ENCODE measurements at regions not wholly inside any gene's neighbourhood (a gene's known extent, or its start where the extent isn't known, plus 50 kb on each side); places are given as distances from the start of the nearest gene placed in this dataset.
"Not testable (repeated sequence)": the region's sequence is repeated elsewhere in the genome, so short reads cannot be mapped to it uniquely, and the experiment has no call there.

GRCh38 chr4:91838181-91838861 lies 465.4 kb upstream of the GRID2 start:
- no peak for TF ChIP-seq CTCF (IDR thresholded peaks at IDR 0.05; ENCODE audit: low read depth, low read length)
- no peak for DNase-seq (ENCODE audit: extremely low read depth, low read depth)

DNA sequence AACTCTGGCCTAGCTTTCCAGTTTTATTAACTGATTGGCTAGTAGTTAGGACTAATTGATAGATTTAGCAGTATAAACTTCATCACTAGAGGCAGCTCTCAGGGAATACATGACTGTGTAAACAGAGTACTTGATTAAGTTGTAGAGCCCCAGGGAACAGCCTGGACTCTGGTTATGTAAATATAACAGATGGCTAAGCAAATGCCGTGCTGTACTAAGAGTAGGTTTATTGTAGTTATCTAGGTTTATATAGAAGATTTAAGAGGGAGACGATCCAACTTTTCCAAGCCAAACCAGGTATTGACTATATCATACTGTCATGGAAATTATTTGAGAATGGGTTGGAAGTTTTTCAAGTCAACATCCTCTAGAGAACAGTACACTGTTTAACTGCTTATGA lies 463.4 kb upstream of the GRID2 start:
- TF ChIP-seq CTCF (IDR thresholded peaks at IDR 0.05; ENCODE audit: low read depth, low read length) = no peak
- DNase-seq (ENCODE audit: extremely low read depth, low read depth) = no peak

DNA sequence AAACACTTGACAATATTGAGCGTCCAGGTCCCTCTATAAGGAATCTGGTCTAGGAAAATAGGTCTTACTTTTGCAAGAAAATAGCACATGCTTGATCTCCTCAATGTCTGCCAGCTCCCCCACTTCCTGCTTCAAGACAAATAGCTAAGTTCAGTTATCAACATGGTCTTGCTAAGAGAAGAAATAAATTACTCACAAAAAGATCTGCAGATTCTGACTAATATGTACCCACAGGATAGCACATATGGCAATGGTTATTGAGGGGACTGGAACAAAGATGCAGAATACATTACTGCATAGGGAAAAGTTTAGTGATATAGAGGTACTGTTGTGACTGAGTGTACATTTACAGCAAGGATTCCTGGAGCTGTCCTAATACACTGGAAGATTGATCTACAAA lies 457.5 kb upstream of the GRID2 start:
- no peak for TF ChIP-seq CTCF (IDR thresholded peaks at IDR 0.05; ENCODE audit: low read depth, low read length)
- DNase-seq (ENCODE audit: extremely low read depth, low read depth) = no peak

- TF ChIP-seq CTCF (IDR thresholded peaks at IDR 0.05; ENCODE audit: low read depth, low read length) = no peak
- DNase-seq (ENCODE audit: extremely low read depth, low read depth) = no peak
Observed at GRCh38 chr4:91851456-91851855, 452.3 kb upstream of the GRID2 start.

GRCh38 chr4:91887926-91888325 lies 415.8 kb upstream of the GRID2 start:
- DNase-seq (ENCODE audit: extremely low read depth, low read depth) = no peak
- TF ChIP-seq CTCF (IDR thresholded peaks at IDR 0.05; ENCODE audit: low read depth, low read length) = no peak

DNA sequence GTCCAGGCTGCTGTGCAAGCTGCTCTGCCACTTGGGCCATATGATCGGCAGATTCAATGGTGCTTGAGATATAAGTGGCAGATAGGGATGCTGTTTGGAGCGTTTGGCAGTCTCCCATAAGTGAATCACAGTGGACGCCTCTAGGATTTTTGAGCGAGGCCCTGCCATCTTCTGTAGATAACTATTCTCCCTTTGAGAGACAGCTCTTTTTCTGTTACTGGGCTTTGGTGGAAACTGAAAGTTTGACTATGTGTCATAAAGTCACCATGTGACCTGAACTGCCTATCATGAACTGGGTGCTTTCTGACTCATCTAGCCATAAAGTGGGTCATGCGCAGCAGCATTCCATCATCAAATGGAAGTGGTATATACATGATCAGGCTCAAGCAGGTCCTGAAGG lies 412.5 kb upstream of the GRID2 start:
- DNase-seq (ENCODE audit: extremely low read depth, low read depth) = not testable (repeated sequence)

DNA sequence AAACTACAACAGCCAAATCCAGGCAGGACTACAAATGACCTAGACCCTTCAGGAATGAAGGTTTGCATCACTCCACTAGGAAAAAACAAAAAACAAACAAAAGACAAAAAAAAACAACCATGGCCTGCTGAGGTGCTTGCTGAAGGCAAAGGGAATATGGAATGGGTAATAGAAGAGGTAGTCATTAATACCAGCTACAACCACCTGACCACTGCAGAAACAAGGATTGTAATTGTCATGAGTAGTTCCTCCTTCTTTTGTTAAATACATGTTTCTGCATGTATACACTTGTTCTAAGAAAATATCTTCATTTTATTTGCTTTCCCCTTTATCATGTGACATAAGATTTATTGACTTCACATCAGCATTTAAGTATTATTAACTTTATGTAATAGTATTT lies 409.8 kb upstream of the GRID2 start:
- no peak for TF ChIP-seq CTCF (IDR thresholded peaks at IDR 0.05; ENCODE audit: low read depth, low read length)
- no peak for DNase-seq (ENCODE audit: extremely low read depth, low read depth)

DNA sequence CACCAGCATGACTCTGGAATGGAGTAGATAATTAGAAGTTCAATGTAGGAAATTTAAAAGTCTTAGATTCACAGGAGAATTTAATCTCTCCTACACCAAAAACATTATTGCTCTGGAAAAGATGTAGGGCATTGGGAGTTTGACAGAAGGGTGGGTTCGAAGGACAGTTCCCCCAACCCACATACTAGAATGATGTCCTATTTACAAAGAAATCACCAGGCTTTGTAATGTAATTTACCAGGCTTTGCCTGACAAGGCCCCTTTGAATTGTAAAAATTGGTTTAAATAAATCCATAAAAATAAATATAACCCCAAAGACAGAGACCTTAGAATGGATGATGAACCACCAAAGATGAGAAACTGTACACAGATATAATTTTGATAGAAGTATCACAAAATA lies 399.2 kb upstream of the GRID2 start:
- no peak for DNase-seq (ENCODE audit: extremely low read depth, low read depth)
- TF ChIP-seq CTCF (IDR thresholded peaks at IDR 0.05; ENCODE audit: low read depth, low read length) = no peak

Measured in AG09319 (cell line).